Transverse colon (tissue), 4 donors: ENCODE measurements at regions not wholly inside any gene's neighbourhood (a gene's known extent, or its start where the extent isn't known, plus 50 kb on each side); places are given as distances from the start of the nearest gene placed in this dataset.

ENCODE experiments used
- DNase-seq: peaks from one replicate; pipeline ENCODE4 v3.0.0-alpha.2; 2019
- H3K27ac ChIP-seq, 4 donors: fragments of 200-600 bp; sonication (generic); 2 replicates each; pipeline ENCODE4 v1.5.1; 2016 to 2018; ENCODE audit warnings: inconsistent platforms in 4 of 4
- H3K27me3 ChIP-seq: fragments of 200-600 bp; sonication (generic); 2 replicates; pipeline ENCODE4 v1.5.1; 2017; ENCODE audit warnings: inconsistent platforms
- H3K36me3 ChIP-seq, 4 donors: fragments of 200-600 bp; sonication (generic); 2 replicates each; pipeline ENCODE4 v1.5.1; 2017 to 2019; ENCODE audit warnings: inconsistent platforms in 4 of 4
- H3K4me1 ChIP-seq, 4 donors: fragments of 200-600 bp; sonication (generic); 2 replicates each; pipeline ENCODE4 v1.5.1; 2017 to 2020; ENCODE audit warnings: inconsistent platforms in 4 of 4
- H3K4me3 ChIP-seq, 4 donors: fragments of 200-600 bp; sonication (generic); 1 replicate in 1 of 4; 2 replicates in 3 of 4; pipeline versions ENCODE4 v1.5.1 to v1.6.1; 2017 to 2019; ENCODE audit warnings: inconsistent platforms in 4 of 4
- H3K9me3 ChIP-seq, 2 donors: fragments of 200-600 bp; sonication (generic); 2 replicates each; pipeline ENCODE4 v1.5.1; 2017 to 2019; ENCODE audit warnings: inconsistent platforms in 2 of 2
- CTCF ChIP-seq, 5 experiments: fragments of 200-600 bp in 3 of 5; fragments of 450-650 bp in 2 of 5; sonication (generic) in 3 of 5; IDR thresholded peaks; 1 replicate in 2 of 5; 2 replicates in 3 of 5; pipeline ENCODE4 v1.5.1; 2016 to 2017; ENCODE audit warnings: antibody characterized with exemption in 5 of 5, inconsistent platforms in 3 of 5, mild to moderate bottlenecking in 2 of 5, moderate library complexity in 1 of 5
- EP300 ChIP-seq: sonication (generic); formaldehyde crosslinking; IDR thresholded peaks from one replicate; pipeline ENCODE4 v1.6.1; 2017; ENCODE audit warnings: antibody characterized with exemption, low read depth
- POLR2A ChIP-seq: fragments of 450-650 bp; IDR thresholded peaks from one replicate; pipeline ENCODE4 v1.6.1; 2016; ENCODE audit warnings: antibody characterized with exemption, mild to moderate bottlenecking, moderate library complexity
- POLR2AphosphoS5 ChIP-seq, 3 donors: sonication (generic); formaldehyde crosslinking; IDR thresholded peaks; one replicate each; pipeline ENCODE4 v1.6.1; 2016; ENCODE audit warnings: antibody characterized with exemption in 3 of 3
- WGBS, 2 donors: methylation state at CpG; one replicate each; pipeline ENCODE4 v1.1.5; 2018; ENCODE audit warnings: low coverage in 1 of 2; 5-methylcytosine and 5-hydroxymethylcytosine counted together
- in situ Hi-C, 4 donors: fragments of 200-750 bp; cut with MboI; loops; one replicate each; pipeline versions ENCODE4 v1.15.0 to v1.15.1; 2017; ENCODE audit warnings: low sequenced_read_pairs in 3 of 4, low pct_ligation_motif_present in 1 of 4, low pct_unique_long_range_greater_than_20kb in 1 of 4
- intact Hi-C: fragments of 100-400 bp; cut with DNase I; formaldehyde crosslinking; loops from one replicate; pipeline ENCODE4 v1.15.1; 2023; ENCODE audit warnings: low total_unique reads

- TF ChIP-seq EP300 (no peak), POLR2A (no peak), POLR2AphosphoS5 (IDR thresholded peaks at IDR 0.05) (no peak), CTCF (IDR thresholded peaks at IDR 0.05) (no peak)
- intact Hi-C loops (no loop called here), in situ Hi-C loops (no loop called here)
- H3K4me3 ChIP-seq, result no peak overlapping the region
- no peak overlapping the region for H3K27ac ChIP-seq
- WGBS, 2 donors, result 78% methylated on average over 17 of the region's 17 CpGs; no CpG with 5 or more reads in 1 of the 2 donors
- no peaks in the 10 kb centered on the region for H3K9me3 ChIP-seq
- H3K4me1 ChIP-seq, result peaks cover 6 to 19% (median 15%) of the 10 kb centered on the region in 4 donors
- DNase-seq, result no peak
- H3K36me3 ChIP-seq, result no peaks in the 10 kb centered on the region
- peaks cover 4% of the 10 kb centered on the region for H3K27me3 ChIP-seq
These were observed 1493.7 kb downstream of the TBC1D22A start for GRCh38 chr22:48256041-48256739.

GRCh38 chr22:48254311-48254873, 1491.9 kb downstream of the TBC1D22A start:
- peaks cover 6 to 19% (median 15%) of the 10 kb centered on the region in 4 donors for H3K4me1 ChIP-seq
- intact Hi-C loops (no loop called here), in situ Hi-C loops (no loop called here)
- peak overlapping the region in 1 of 4 donors; percentile 24 for H3K4me3 ChIP-seq
- DNase-seq, result peak; percentile 27
- H3K27me3 ChIP-seq, result peaks cover 8% of the 10 kb centered on the region
- WGBS, 2 donors, result 16 to 19% methylated on average over 6 to 13 of the region's 13 CpGs
- H3K36me3 ChIP-seq, result no peaks in the 10 kb centered on the region
- TF ChIP-seq POLR2A, result no peak
- no peak for TF ChIP-seq POLR2AphosphoS5 (IDR thresholded peaks at IDR 0.05)
- no peak for TF ChIP-seq CTCF (IDR thresholded peaks at IDR 0.05)
- TF ChIP-seq EP300, result no peak
- H3K27ac ChIP-seq, result peak overlapping the region; percentile 12 to 64 (median 52)
- no peaks in the 10 kb centered on the region for H3K9me3 ChIP-seq

- Histone ChIP-seq H3K27ac (peak overlapping the region in 2 of 4 donors; percentile 56 to 64), H3K36me3 (no peaks in the 10 kb centered on the region), H3K27me3 (peaks cover 8% of the 10 kb centered on the region), H3K4me3 (no peak overlapping the region), H3K9me3 (no peaks in the 10 kb centered on the region), H3K4me1 (peaks cover 6 to 19% (median 15%) of the 10 kb centered on the region in 4 donors)
- in situ Hi-C loops (no loop called here), intact Hi-C loops (no loop called here)
- WGBS, 2 donors, result 31% methylated on average over 5 of the region's 6 CpGs; no CpG with 5 or more reads in 1 of the 2 donors
- no peak for DNase-seq
- TF ChIP-seq CTCF (IDR thresholded peaks at IDR 0.05), result no peak
- no peak for TF ChIP-seq POLR2AphosphoS5 (IDR thresholded peaks at IDR 0.05)
- no peak for TF ChIP-seq EP300
- TF ChIP-seq POLR2A, result no peak
These were observed 1491.1 kb downstream of the TBC1D22A start for GRCh38 chr22:48253573-48253972.

- WGBS, 2 donors, result 86 to 93% methylated on average over 6 to 10 of the region's 13 CpGs
- no peak overlapping the region for H3K4me3 ChIP-seq
- intact Hi-C loops (no loop called here), in situ Hi-C loops (no loop called here)
- DNase-seq, result no peak
- H3K4me1 ChIP-seq, result peaks cover 6 to 19% (median 15%) of the 10 kb centered on the region in 4 donors
- no peaks in the 10 kb centered on the region for H3K9me3 ChIP-seq
- no peak overlapping the region for H3K27ac ChIP-seq
- no peaks in the 10 kb centered on the region for H3K36me3 ChIP-seq
- TF ChIP-seq CTCF (IDR thresholded peaks at IDR 0.05) (no peak), EP300 (no peak), POLR2AphosphoS5 (IDR thresholded peaks at IDR 0.05) (no peak), POLR2A (no peak)
- H3K27me3 ChIP-seq, result peaks cover 8% of the 10 kb centered on the region
These were observed 1490.7 kb downstream of the TBC1D22A start for GRCh38 chr22:48253136-48253535.
